Smooth muscle cell (in vitro differentiated cells): ENCODE measurements at regions not wholly inside any gene's neighbourhood (a gene's known extent, or its start where the extent isn't known, plus 50 kb on each side); places are given as distances from the start of the nearest gene placed in this dataset.

Experiments used
- DNase-seq: peaks from one replicate; lab custom pipeline; 2025; ENCODE audit not compliant: unreplicated experiment; lab: John Stamatoyannopoulos, UW
- H2AFZ ChIP-seq: fragments of 200-600 bp; sonication (generic); 2 replicates; pipeline ENCODE4 v1.6.0; 2016; ENCODE audit warnings: antibody characterized with exemption, low read depth, mild to moderate bottlenecking
- H3F3A ChIP-seq: fragments of 200-600 bp; sonication (generic); 2 replicates; pipeline ENCODE4 v1.6.0; 2017; ENCODE audit warnings: antibody characterized with exemption, low read depth
- H3K27ac ChIP-seq: fragments of 200-600 bp; sonication (generic); 2 replicates; pipeline ENCODE4 v1.5.1; 2016; ENCODE audit warnings: low read depth, mild to moderate bottlenecking
- H3K27me3 ChIP-seq: fragments of 200-600 bp; sonication (generic); 2 replicates; pipeline ENCODE4 v1.6.1; 2016; ENCODE audit warnings: low read depth, mild to moderate bottlenecking
- H3K36me3 ChIP-seq: fragments of 200-600 bp; sonication (generic); 2 replicates; pipeline ENCODE4 v1.5.1; 2016; ENCODE audit warnings: low read depth
- H3K4me1 ChIP-seq: fragments of 200-600 bp; sonication (generic); 2 replicates; pipeline ENCODE4 v1.5.1; 2016; ENCODE audit warnings: low read depth
- H3K4me2 ChIP-seq: fragments of 200-600 bp; sonication (generic); 2 replicates; pipeline ENCODE4 v1.6.0; 2016; ENCODE audit warnings: mild to moderate bottlenecking
- H3K4me3 ChIP-seq: fragments of 200-600 bp; sonication (generic); 2 replicates; pipeline ENCODE4 v1.5.1; 2016; ENCODE audit warnings: mild to moderate bottlenecking
- H3K79me2 ChIP-seq: fragments of 200-600 bp; sonication (generic); 2 replicates; pipeline ENCODE4 v1.6.0; 2016; ENCODE audit warnings: low read depth, mild to moderate bottlenecking
- H3K9ac ChIP-seq: fragments of 200-600 bp; sonication (generic); 2 replicates; pipeline ENCODE4 v1.6.0; 2016; ENCODE audit warnings: low read depth
- H3K9me3 ChIP-seq: fragments of 200-600 bp; sonication (generic); replicated peaks from 2 replicates; pipeline ENCODE4 v1.5.1; 2016; ENCODE audit warnings: low read depth
- H4K20me1 ChIP-seq: fragments of 200-600 bp; sonication (generic); 2 replicates; pipeline ENCODE4 v1.6.0; 2016; ENCODE audit warnings: low read depth
- CTCF ChIP-seq: fragments of 200-600 bp; sonication (generic); IDR thresholded peaks from 2 replicates; pipeline ENCODE4 v1.5.1; 2017; ENCODE audit warnings: borderline replicate concordance, mild to moderate bottlenecking, antibody characterized with exemption; ENCODE audit not compliant: insufficient read depth, poor library complexity, severe bottlenecking
- WGBS: methylation state at CpG from one replicate; pipeline ENCODE4 v1.1.7; 2016; ENCODE audit warnings: low lambda C conversion rate; 5-methylcytosine and 5-hydroxymethylcytosine counted together

- no peaks in the 10 kb centered on the region for H3F3A ChIP-seq
- no peak for DNase-seq
- no peaks in the 10 kb centered on the region for H4K20me1 ChIP-seq
- H3K9ac ChIP-seq = no peak overlapping the region
- no peaks in the 10 kb centered on the region for H3K4me1 ChIP-seq
- H3K4me2 ChIP-seq = no peak overlapping the region
- H3K79me2 ChIP-seq = no peaks in the 10 kb centered on the region
- no peaks in the 10 kb centered on the region for H3K9me3 ChIP-seq
- WGBS = 100% methylated on average over 2 of the region's 2 CpGs
- no peak for TF ChIP-seq CTCF
- no peak overlapping the region for H3K4me3 ChIP-seq
- no peak overlapping the region for H2AFZ ChIP-seq
- H3K27ac ChIP-seq = no peak overlapping the region
- no peaks in the 10 kb centered on the region for H3K36me3 ChIP-seq
- H3K27me3 ChIP-seq = peaks cover 12% of the 10 kb centered on the region
Measured at GRCh38 chr7:106512217-106512616, 148.7 kb downstream of the CCDC71L start.

GRCh38 chr7:106504645-106505044, 156.3 kb downstream of the CCDC71L start:
- no peaks in the 10 kb centered on the region for H4K20me1 ChIP-seq
- H3K4me3 ChIP-seq = no peak overlapping the region
- no peak overlapping the region for H3K4me2 ChIP-seq
- no peak for TF ChIP-seq CTCF
- no peaks in the 10 kb centered on the region for H3K79me2 ChIP-seq
- H3K36me3 ChIP-seq = no peaks in the 10 kb centered on the region
- H3K9ac ChIP-seq = no peak overlapping the region
- H3F3A ChIP-seq = no peaks in the 10 kb centered on the region
- H3K27me3 ChIP-seq = peaks cover 5% of the 10 kb centered on the region
- no peak overlapping the region for H2AFZ ChIP-seq
- H3K9me3 ChIP-seq = no peaks in the 10 kb centered on the region
- 47% methylated on average over 1 of the region's 1 CpG for WGBS
- DNase-seq = no peak
- no peaks in the 10 kb centered on the region for H3K4me1 ChIP-seq
- H3K27ac ChIP-seq = no peak overlapping the region

GRCh38 chr7:106504207-106504606, 156.8 kb downstream of the CCDC71L start:
- H3K36me3 ChIP-seq = no peaks in the 10 kb centered on the region
- H3F3A ChIP-seq = no peaks in the 10 kb centered on the region
- H2AFZ ChIP-seq = no peak overlapping the region
- no peak overlapping the region for H3K27ac ChIP-seq
- H3K9me3 ChIP-seq = no peaks in the 10 kb centered on the region
- WGBS = 88% methylated on average over 3 of the region's 3 CpGs
- H3K4me1 ChIP-seq = no peaks in the 10 kb centered on the region
- no peak for DNase-seq
- H3K4me3 ChIP-seq = no peak overlapping the region
- H3K79me2 ChIP-seq = no peaks in the 10 kb centered on the region
- no peaks in the 10 kb centered on the region for H4K20me1 ChIP-seq
- H3K9ac ChIP-seq = no peak overlapping the region
- no peak for TF ChIP-seq CTCF
- H3K4me2 ChIP-seq = no peak overlapping the region
- peaks cover 2% of the 10 kb centered on the region for H3K27me3 ChIP-seq

- Histone ChIP-seq H3K9me3 (no peaks in the 10 kb centered on the region), H3K4me3 (no peak overlapping the region), H3K4me2 (no peak overlapping the region), H3K79me2 (no peaks in the 10 kb centered on the region), H4K20me1 (no peaks in the 10 kb centered on the region), H3K27ac (no peak overlapping the region), H2AFZ (no peak overlapping the region), H3F3A (no peaks in the 10 kb centered on the region), H3K9ac (no peak overlapping the region), H3K36me3 (no peaks in the 10 kb centered on the region), H3K27me3 (no peaks in the 10 kb centered on the region), H3K4me1 (no peaks in the 10 kb centered on the region)
- no peak for DNase-seq
- WGBS = 97% methylated on average over 3 of the region's 3 CpGs
- TF ChIP-seq CTCF = no peak
Measured at GRCh38 chr7:106503626-106504025, 157.3 kb downstream of the CCDC71L start.
